LNCAP (cell line): ENCODE measurements at regions not wholly inside any gene's neighbourhood (a gene's known extent, or its start where the extent isn't known, plus 50 kb on each side); places are given as distances from the start of the nearest gene placed in this dataset.

Source experiments
- TF ChIP-seq, protein P1 (sequence below): fragments of 450-650 bp; IDR thresholded peaks from 2 replicates; pipeline ENCODE4 v1.5.1; 2017; ENCODE audit warnings: mild to moderate bottlenecking

DNA sequence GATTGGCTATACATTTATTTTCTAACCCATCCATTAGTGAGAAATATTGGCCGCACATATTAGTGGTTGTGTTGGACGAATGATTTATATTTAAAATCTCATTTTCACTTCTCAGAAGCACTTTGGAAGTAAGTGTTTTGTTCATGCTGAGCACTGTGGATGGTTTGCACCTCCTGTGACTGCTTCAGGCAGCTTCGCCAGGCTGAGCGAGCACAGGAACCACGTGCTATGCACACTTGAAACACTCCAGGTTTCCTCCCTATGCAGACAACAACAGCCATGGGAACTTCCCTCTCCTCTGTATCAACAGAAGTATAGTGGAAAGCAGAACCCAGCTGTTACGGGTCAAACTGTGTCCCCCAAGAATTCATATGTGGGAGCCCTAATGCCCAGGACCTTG is 67.3 kb upstream of the WDR11 start:
- TF ChIP-seq, protein P1, sequence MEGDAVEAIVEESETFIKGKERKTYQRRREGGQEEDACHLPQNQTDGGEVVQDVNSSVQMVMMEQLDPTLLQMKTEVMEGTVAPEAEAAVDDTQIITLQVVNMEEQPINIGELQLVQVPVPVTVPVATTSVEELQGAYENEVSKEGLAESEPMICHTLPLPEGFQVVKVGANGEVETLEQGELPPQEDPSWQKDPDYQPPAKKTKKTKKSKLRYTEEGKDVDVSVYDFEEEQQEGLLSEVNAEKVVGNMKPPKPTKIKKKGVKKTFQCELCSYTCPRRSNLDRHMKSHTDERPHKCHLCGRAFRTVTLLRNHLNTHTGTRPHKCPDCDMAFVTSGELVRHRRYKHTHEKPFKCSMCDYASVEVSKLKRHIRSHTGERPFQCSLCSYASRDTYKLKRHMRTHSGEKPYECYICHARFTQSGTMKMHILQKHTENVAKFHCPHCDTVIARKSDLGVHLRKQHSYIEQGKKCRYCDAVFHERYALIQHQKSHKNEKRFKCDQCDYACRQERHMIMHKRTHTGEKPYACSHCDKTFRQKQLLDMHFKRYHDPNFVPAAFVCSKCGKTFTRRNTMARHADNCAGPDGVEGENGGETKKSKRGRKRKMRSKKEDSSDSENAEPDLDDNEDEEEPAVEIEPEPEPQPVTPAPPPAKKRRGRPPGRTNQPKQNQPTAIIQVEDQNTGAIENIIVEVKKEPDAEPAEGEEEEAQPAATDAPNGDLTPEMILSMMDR, result no peak

GRCh38 chr10:120788771-120789170 is 62.4 kb upstream of the WDR11 start:
- TF ChIP-seq, protein P1, result no peak

DNA sequence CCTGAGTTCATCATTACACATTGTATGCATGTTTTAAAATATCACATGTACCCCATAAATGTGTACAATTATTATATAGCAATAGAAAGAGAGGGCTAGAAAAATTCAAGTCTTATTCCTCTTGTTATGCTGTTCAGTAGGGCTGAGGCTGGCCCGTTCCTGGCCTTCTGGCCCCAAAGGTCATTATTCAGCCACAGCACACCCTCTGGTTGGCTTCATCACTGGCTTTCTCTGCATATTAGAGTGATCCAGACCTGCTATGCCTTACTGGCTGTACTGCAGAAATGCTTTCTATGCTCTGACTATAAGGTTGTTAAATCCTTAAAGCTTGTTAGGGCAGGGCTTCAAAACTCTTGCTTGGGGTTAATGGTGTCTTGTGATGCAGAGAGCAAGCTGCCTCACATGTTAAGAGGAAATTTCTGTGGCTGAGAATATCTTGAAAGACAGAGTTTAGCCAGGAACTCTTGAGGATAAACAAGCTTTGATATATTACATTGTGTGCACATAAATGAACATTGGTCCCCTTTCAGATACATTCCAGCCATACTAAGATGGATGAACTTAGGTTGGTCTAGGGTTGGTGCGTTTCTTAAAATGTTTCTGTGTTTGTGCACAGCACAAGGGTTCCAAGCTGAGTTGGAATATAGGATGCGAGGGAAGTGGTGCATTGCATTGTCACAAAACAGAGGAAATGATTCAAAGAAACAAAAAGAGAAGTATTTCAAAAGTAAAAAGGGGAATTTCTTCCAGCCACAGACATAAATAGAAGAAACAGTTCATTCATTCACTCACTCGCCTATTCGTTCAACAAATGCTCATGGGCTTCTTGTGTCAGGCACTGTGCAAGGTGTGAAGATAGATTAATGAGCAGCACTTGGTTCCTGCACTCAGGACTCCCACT is 61.6 kb upstream of the WDR11 start:
- TF ChIP-seq, protein P1, result no peak

DNA sequence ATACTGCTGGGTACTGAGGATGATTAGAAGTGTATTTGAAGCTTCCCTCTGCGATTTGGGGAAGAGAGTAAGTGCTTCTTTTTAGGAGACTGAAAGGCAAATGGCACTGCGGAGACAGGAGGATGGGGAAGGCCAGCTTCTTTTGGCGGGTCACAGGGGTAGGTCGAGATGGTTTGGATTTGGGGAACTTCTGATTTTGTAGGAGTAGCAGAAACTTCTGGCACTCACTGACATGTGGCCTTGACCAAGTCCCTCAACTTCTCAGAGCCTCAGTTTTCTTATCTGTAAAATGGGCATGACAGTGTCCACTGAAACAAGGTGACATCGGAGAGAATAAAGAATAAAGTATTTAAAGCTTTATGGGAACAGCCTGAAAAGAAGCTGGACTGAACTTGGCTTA is 59.8 kb upstream of the WDR11 start:
- TF ChIP-seq, protein P1, result no peak

- TF ChIP-seq, protein P1, result no peak
Measured at GRCh38 chr10:120793088-120793487, 58.1 kb upstream of the WDR11 start.

DNA sequence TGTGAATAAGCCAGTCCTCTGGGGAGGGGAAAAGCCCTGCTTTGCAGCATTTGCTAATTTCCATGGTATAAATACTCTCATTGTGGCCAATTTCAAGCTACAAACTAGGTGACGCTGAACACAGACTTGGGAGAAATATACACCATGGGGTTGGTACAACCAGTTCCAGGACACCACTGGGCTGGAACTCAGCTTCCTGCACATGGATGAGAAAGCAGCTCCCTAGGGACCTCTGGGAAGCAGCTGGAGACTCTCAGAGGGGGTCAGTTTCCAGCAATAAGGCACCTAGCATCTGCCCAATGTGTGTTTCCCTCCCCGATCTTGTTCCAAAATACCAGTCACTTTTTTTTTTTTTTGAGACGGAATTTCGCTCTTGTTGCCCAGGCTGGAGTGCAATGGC is 56.8 kb upstream of the WDR11 start:
- TF ChIP-seq, protein P1, result no peak

GRCh38 chr10:120799849-120800248 is 51.3 kb upstream of the WDR11 start:
- TF ChIP-seq, protein P1, result no peak
